HG02973 (cell line): ENCODE measurements at regions not wholly inside any gene's neighbourhood (a gene's known extent, or its start where the extent isn't known, plus 50 kb on each side); places are given as distances from the start of the nearest gene placed in this dataset.

Source experiments
- ATAC-seq: cut with Tn5 transposase; IDR thresholded peaks from one replicate; pipeline ENCODE4 v1.9.1; 2021; ENCODE audit warnings: moderate library complexity; ENCODE audit not compliant: unreplicated experiment

DNA sequence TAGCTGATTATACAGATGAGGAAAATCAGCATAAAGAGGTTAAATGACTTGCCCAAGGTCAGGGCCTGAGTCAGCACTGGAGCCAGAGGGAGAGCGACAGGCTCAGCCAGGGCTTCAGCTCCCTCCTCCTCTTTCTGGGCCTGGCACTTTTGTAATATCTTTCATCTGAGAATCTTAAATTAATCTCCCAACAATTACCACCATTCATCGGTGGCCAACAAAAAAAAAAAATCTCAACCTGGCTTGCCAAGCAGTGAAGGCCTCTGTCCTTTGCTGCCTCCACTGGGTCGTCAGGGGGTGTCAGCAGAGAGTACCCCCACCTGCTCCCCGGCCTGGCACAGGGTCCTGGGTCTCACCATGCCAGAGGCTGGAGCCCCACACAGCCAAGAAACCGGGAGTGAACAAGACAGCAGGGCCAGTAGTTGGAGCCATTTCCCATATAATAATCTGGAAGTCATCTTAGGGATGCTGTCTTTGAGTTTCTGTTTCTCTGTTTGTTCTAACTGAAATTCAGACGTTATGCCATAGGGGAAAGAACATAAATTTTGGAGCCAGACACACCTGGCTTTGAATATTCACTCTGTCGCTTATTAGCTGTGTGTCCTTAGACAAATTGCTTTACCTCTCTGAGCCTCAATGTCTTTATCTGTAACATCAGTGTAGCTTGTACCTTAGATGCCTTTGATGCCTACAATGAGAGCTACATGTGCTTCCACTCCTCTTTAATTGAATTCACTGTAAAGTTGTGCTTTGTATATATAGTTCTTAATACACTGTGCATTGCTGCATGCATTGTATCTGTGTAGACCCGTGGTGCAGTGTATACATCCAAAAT lies 299.9 kb upstream of the MSX2 start:
- no peak for ATAC-seq

DNA sequence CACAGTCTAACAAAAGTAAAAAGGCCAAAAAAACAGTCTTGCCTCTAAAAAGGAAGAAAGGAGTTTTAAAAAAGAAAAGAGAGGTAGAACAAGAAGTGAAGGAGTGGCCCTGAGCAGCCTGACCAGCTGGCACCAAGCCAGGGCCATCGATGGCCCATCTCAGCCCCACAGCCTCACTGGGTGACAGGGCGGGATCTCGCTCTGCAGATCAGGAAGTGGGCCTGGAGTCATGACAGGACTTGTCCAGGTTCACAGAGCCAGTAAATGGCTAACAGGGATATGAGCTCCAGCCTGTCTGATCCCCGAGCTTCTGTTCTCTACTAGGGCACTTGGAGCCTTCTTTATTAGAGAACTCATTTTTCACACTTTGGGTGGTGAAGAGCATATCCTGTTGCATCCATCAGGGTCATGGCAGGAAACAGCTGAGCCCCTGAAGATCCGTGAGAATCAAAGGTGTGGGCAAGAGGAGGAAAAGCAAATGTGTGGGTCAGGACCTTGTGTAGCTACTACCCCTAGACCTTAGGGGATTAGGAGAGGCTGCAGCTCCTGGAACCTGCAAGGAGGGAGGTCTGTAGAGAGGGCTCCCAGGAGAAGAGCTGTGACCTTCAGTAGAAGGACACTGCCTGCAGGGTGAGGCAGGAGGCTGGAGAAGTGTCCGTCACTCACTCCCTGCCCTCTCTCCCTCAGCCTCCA lies 299.0 kb upstream of the MSX2 start:
- no peak for ATAC-seq

DNA sequence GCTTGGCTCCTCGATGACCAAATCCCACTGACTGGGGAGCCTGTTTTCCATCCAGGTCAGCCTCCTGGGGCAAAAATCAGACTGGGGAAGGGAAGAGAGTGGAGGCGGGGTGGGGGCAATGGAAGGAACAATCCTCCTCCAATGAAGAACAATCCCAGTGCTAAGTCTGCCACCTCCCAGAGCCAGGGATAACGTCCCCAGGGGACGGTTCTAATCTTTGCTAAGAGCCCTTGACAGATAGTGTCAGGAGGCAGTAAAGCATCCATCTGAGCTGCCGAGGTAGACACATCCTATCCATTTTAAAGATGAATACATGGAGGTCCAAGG lies 298.5 kb upstream of the MSX2 start:
- no peak for ATAC-seq

DNA sequence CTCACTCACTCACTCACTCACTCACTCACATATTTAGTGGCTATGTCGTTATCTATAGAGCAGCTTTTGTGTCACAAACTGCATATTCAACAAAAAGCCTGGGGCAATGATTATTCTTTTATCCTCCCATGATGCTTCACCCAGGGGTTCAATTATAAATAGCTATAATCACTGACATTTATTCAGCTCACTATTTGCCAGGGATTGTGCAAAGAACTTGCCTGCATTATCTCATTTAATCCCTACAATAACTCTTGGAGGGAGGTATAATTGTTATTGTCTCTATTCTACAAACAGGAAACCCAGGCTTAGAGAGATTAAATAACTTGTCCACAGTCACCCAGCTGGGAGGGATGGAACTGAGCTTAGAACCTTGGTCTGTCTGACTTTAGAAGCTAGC lies 298.0 kb upstream of the MSX2 start:
- no peak for ATAC-seq

DNA sequence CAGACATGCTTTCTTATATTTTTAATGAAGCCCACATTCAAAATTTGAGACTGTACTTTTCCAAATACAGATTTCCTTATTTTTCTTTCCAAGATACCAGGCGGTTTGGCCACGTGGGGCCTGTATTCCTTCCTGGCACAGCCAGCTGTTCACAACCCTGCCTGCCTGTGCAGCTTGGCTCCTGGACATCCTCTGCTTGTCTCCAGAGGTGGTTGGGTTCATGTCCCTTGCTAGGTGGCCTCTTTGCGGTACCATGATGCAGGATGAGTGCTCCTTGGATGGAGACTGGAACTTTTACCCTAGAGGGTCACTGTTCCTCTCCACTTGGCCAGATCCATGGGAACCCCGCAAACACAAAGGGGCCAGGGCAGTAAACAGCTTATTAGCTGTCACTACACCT lies 297.5 kb upstream of the MSX2 start:
- no peak for ATAC-seq

DNA sequence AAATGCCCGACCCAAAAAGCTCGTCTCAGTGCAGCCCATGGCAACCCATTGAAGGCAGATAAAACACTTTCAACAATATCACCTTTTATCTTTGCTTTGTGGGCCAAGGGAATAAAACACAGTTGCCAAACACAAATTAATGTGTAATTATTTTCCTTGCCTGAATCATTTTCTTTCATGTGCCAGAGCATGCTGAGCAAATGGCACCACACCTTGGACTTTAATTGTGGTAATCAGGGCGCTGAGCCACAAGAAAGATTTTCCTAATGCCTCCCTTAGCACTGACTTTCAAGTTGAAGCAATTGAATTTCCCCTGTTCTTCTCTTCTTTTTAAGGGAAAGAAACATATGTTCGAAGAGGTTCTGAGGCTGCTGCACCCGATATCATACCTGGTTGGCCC lies 297.1 kb upstream of the MSX2 start:
- ATAC-seq, result no peak

DNA sequence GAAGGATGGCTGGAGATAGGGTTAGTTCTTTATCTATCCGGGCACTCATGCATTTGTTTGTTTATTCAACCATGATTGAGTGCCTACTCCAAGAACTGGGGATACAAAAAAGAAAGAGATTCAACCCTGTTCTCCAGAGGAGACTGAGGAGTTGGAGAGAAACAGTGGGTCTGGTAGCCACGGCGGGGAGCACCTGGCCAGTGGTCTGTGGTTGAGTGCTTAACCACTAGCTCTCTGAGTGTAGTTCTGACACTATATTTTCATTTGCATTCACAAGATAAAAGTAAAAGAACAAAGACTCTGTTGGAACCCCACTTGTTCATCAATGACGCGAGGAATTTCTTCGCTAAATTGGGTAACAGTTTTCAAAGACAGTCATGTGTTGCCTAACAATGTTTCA lies 295.5 kb upstream of the MSX2 start:
- no peak for ATAC-seq

DNA sequence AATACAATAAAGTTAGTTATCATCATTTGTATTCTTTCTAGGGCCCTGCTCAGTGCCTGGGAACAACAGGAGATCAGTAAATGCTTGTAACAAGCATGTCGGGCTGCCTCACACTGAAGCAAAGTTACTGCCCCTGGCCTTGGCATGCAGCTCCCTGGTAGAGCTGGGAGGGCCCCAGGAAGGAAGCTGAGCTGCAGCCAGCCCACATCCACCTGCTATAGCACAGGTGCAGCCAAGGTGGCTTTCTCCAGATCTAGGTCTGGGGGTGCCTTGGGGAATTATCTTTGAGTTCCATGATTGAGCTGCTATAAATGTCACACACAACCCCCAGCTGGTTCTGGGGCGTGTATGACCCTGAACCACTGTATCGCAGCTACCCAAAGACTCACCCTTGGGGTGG lies 293.4 kb upstream of the MSX2 start:
- no peak for ATAC-seq

DNA sequence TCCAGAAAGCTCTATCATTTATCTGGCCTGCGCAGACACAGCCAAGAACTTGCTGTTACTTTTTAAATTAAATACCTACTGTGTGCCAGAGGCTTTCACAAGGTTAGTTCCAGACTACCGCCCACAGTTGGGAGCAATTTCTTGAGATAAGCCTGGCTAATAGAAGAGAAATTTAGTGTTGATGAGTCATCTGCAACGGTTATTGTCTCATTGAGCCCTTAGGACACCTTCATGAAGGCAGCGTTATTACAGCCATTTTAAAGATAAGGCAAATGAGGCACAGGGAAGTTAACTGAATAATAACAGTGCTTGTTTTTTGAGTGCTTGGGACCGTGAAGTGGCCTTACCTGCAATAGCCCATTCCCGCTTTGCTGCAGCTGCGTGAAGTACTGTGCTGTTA lies 292.9 kb upstream of the MSX2 start:
- no peak for ATAC-seq

DNA sequence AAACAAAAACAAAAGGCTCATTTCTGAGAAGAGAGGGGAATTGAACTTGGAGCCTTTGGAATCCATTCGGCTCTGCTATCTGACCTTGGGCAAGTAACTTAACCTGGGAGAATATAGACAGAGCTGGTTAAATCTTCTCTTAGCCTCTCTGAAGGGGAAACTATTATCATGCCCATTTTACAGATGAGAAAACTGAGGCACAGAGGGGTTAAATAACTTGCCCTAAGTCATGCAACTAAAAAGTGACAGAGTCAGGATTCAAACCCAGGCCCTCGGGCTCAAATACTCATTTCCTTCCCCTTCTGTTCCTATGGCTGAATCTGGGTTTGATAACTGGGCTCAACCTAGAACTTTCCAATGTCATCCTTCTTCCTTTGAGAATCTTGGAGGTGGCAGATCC lies 291.3 kb upstream of the MSX2 start:
- no peak for ATAC-seq

DNA sequence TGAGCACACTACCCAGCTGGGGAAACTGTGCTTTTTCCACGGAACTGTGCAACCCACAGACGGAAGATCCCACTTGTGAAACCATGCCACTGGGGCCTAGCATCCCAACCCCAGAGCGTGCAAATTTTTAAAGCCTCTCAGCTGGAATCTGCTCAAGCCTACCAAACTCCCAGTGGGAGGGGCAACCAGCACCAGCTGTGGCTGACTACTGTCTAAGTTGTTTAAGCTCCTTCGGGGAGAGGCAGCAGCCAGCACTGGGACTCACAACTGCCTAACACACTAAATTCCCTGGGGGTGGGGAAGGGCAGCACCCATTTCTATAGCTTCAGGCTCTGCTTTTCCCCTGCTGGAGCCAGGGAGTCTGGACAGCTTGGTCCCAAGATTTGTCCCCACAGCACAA lies 287.6 kb upstream of the MSX2 start:
- ATAC-seq, result no peak

DNA sequence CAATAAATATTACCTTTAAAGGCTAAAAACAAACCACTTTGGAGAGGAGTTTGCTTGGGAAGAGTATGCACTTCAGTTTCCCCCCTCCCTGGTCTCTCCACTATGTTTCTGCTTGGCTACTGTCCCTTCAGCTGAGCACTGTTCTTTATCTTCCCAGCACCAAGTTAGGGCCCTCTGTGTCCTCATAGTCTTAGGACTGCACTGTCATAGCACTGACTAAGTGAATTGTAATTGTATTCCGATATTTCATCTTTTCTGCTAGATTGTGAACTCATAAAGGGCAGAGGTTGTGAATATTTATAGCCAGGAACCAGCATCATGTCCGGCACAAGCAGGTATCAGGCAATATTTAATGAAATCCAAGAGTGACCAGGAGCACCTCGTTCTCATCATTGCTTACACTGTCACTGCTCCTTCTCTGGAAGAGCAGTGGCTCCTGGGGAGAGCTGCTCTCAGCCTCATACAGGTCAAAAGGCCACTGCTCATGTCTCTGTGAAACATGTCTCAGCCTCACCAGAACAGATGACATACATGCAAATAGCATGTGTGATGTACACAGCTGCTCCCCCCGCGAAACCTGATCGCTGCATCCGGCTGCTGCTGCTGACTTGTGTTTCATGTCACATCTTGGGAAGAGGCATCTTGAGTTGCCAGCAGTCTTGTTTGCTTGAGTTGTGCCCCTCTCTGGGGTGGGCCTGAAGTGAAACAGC lies 279.7 kb upstream of the MSX2 start:
- no peak for ATAC-seq

DNA sequence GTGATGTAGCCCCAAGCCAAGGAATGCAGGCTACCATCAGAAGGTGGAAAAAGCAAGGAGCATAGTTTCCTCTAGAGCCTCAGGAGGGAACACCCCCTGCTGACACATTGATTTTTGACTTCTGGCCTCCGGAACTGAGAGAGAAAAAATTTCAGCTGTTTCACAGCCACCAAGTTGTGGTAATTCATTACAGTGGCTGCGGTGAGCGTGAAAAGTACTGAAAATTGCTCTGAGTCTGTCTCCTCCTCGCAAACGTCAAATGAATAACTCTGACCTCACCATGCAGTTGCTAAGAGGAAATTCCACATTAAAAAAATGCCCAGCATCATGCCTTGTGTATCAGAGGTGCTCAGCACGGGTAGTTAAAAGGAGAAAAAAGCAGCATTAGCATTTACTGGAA lies 277.9 kb upstream of the MSX2 start:
- ATAC-seq, result no peak

DNA sequence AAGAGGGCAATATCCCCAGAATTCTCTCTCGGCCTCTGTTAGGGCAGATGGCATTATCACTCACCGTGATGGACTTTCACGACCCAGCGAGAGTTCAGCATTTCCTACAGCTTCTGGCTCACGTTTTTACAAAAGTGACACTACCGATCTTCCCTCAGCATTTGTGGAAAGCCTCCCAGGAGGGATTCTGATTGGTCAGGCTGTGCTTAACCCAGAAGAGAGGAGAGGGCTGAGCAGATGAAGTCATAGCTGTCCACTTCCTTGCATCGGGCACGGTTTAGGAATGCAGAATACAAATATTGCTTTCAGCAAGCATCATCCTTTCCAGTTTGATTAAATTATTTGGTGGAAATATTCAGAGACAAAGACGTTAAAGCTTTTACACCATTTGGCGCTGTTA lies 277.4 kb upstream of the MSX2 start:
- ATAC-seq, result no peak

DNA sequence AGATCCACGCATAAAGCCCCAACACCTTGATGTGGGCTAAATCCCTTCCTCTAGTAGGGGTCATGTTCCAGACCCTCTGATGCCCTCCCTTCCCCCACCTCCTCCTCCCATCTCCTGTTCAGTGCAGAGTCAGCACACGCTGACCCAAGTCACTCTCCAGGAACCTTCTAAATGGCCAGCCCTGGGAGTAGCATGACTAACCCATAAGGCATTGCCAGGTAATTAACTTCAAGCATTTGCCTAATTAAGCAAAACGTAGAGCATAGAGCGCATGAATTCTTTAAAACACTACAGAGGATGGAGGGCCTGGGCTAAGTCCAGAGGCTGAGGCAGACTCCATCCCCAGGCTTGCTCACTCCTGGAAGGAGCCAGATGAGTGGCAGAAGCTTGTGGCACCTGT lies 276.3 kb upstream of the MSX2 start:
- ATAC-seq, result no peak

DNA sequence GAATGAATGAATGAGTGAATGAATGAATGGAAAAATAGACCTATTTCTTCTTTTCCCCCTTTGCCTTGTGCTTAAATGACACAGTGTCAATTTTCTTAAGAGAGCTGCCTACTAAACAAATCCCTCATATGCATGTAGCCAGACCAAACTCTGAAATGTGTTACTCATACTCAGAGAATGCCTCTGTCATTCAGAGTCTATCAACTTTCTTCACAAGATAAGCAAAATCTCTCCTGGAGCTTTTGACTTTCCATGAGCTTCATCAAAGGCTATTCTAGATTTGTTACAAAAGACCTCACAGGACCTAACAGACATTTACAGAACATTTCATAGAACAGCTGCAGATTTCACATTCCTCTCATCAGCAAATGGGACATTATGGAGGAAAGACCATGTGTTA lies 275.7 kb upstream of the MSX2 start:
- ATAC-seq, result no peak

DNA sequence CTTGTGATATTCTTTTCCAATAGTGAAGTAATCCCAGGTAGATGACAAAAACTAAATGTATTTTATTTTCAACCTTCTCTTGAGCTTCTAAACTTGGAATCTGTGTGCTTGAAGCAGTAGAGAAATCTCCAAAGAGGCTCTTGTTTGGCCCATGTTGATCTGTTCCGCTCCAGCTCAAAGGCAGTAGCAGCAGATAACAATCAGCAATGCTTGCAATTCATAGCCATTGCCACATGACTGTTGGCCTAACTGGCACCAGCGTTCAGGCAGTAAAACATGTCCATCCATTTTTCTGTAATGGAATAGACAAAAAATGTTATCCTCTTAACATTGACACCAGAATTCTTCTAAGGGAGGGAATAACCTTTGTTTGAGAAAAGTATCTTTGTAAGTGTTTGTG lies 270.7 kb upstream of the MSX2 start:
- ATAC-seq, result no peak

DNA sequence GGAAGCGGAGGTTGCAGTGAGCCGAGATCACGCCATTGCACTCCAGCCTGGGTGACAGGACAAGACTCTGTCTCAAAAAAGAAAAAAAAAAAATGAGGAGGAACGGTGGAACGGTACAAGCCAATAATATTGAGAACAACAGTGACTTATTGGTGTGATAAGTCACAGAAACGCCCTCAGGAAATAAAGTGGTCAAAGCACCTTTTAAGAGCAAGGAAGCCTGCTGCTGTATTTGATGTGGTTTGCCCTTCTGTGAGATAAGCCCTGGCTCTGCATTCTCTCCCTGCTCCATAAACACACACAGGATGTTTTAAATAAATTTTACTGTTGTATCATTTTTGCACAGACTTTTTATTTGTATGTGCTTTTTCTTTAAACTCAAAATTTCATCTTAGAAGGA lies 269.9 kb upstream of the MSX2 start:
- no peak for ATAC-seq

DNA sequence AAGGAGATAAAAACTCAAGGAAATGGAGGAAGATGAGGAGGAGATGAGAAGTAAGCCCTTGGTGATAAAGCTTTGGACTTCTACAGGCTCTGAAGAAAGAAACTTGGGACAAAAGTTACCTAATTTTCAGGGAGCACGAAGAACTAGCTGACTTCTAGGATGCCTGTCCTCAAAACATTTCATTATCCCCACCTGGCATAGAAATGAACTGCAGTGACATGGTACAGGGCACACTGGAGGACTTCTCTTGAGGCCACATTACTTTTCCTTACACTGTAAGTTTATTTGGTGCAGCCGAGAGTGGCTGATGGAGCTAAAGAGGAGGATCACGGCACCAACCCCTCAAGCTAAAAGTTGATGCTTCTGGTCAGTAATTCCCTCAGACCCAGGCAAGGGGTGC lies 269.5 kb upstream of the MSX2 start:
- ATAC-seq, result no peak

DNA sequence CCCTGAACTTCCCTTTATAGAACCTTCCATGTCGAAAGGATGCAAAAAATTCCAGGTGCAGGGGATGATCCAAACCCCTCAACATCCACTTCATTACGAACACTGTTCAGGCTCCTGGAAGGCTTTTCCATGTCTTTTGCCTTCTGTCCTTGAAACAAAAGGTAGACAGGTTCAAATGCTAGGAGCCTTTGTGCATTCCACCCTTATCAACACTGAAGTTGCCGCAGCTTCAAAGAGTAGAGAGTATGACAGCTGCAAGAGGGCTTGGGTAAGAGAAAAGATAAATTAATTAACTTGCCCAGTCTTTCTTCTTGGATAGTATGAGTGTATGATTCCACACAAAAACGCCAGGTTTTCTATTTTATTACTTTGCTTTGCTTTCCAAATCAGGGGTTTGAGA lies 269.1 kb upstream of the MSX2 start:
- ATAC-seq, result no peak

DNA sequence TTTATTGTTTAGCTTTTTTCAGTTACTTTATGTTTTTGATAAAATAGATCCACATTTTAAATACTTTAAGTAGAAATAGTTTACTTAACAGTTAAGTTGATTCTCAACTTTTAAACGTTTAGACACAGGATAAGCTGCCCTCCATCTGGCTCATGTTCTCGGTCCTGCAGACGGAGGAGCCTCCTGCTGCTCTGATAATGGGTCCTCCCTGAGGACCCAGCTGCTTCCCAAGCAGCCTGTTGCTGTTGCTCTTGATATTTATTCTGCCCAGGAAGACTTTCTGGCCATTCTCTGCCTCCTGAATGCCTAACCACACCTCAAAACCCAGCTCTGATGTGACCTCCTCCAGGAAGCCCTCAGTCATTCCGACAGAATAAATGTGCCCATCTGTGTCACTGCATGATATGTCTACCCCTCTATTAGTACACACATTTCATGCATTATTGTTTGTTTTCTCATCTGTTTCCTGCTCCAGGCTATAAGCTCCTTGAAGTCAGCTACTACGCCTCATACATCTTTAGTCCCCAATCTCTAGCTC lies 267.2 kb upstream of the MSX2 start:
- no peak for ATAC-seq

DNA sequence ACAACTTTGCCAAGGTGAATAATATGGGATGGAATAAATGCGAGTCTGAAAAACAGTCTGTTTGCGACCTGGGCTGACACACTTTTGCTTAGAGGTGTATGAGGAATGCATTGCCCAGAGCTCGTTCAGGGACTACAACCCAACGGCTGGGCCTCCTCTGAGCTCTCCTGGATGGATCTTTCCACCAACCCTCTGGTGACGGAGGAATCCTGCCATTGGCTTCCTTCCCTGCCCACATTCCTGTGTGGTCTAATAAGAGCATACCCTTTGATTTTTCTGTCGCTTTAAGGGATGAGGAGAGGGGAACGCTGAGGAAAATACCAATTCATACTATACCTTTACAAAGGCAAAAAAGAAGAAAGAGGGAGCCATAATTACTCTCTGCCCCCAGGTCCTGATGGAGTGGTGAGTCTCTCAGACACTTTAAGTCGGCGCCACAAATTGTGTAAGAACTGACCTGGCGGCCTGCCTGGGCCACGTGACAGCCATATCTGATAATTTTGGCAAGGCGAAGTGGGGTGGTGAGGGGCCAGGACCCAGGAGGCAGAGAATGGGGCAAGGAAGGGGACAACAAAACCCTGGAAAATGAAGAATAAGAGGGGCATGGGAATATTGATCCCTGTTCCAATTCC lies 265.2 kb upstream of the MSX2 start:
- no peak for ATAC-seq
